GM19239 (cell line): ENCODE measurements at regions not wholly inside any gene's neighbourhood (a gene's known extent, or its start where the extent isn't known, plus 50 kb on each side); places are given as distances from the start of the nearest gene placed in this dataset.
"Not testable (repeated sequence)": the region's sequence is repeated elsewhere in the genome, so short reads cannot be mapped to it uniquely, and the experiment has no call there.

Experiments
- DNase-seq: peaks from one replicate; pipeline ENCODE4 v3.0.0; 2011; ENCODE audit warnings: low spot score; ENCODE audit not compliant: insufficient read length
- FAIRE-seq: peaks from 2 replicates; lab custom pipeline; 2011; peaks lifted over from hg19 to GRCh38; lab: Jason Lieb, UNC

- FAIRE-seq (no peak), DNase-seq (no peak)
These were observed 301.3 kb downstream of the TFAP2B start for GRCh38 chr6:51120016-51120415.

DNA sequence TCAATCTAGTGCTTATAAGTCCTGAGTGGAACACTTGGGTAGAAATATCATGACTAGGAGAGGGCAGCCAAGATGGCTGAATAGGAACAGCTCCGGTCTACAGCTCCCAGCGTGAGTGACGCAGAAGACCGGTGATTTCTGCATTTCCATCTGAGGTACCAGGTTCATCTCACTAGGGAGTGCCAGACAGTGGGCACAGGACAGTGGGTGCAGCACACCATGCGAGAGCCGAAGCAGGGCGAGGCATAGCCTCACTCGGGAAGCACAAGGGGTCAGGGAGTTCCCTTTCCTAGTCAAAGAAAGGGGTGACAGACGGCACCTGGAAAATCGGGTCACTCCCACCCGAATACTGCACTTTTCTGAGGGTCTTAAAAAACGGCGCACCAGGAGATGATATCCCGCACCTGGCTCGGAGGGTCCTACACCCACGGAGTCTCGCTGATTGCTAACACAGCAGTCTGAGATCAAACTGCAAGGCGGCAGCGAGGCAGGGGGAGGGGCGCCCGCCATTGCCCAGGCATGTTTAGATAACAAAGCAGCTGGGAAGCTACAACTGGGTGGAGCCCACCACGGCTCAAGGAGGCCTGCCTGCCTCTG, 302.8 kb downstream of the TFAP2B start:
- FAIRE-seq, DNase-seq: not testable (repeated sequence)

DNA sequence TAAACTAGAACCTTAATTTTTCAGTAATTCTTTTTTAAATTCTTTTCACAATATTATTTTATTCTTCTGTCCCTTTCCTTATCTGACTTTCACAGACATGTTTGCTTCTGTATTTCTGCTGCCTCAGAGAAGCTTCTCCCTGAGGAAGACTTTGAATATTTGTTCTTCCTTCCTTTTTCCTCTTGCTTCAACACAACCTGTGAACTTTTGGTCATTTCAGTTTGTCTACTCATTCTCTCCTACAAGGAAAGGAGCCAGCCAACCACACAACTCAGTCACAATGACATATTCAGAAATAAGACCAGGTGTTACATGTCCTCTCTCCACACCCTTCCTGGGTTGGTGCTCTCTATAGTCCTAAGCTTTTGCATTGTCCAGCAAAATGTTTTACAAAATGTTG, 310.4 kb downstream of the TFAP2B start:
- FAIRE-seq: no peak
- DNase-seq: no peak

DNA sequence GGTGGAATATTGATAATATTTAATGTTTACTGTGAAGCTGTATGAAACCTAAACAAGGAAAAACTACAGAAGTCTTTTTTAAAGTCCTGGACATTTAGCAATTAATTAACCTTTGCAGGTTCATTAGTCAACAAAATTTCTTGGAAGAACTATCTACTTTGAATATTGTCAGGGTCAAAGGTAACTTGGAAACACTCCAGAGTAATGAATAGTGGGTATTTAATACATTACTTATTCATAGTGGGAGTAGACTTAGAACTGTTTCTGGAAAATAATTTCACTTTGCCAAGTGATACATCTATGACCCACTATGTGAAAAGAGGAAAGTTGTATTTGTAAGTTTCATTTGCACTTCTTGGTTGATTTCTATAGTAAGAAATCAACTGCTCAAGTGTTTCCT, 319.1 kb downstream of the TFAP2B start:
- FAIRE-seq (no peak), DNase-seq (no peak)

DNA sequence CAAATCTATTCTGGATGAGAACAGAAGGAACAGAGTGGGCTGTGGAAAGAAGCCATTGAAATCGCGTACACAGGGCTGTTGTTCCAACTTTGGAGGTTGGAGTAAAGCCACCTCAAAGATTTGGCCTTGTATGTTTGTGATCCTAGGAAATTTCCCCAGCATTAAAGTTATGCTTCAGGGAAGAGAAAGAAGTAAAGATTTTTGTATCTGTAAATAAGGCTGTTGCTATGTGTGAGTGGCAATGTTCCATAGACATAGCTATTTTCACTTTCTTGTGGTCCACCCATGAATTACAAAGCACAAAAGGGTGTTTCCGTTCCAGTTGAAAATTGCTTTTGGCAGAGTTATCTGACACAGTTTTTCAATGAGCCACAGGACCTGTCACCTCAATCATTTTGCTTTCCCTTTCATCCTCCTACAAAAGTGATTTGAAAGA, 321.3 kb downstream of the TFAP2B start:
- DNase-seq: no peak
- no peak for FAIRE-seq

DNA sequence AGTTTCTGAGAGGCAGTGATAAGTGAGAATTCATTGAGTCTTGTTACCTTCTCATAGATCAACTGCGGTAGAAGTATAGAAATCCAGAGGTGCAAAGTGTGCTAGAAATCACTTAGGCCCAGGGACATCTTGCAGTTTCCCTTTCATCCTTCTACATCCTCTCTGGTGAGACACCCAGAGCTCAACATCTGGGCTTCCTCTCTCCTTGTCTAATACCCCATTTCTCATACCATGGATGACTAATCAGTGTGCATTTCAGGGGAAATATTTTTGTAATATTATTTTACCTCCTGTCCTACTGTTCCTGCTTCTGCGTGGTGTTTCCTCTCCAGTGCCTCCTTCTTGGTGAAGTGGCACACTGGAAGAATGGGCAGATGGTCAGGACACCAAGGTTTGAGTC, 322.4 kb downstream of the TFAP2B start:
- DNase-seq (no peak), FAIRE-seq (no peak)

DNA sequence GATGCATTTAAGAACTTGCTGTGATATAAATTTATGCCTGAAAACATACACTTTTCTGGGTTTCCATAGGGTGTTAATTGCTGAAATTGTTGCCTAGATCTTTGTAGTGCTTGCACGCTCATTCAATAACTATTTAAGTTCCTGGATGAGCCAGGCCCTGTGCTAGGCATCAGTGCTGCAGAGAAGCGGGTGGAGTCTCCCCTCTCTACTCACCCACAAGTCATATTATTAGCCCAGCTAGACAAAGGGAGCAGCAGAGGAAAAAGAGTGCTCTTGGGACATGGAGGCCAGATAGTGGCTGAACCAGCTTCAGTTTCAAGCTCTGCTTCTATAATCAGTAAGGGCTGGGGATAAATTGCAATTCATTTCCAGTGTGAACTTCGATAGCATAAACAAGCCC, 329.1 kb downstream of the TFAP2B start:
- DNase-seq (no peak), FAIRE-seq (no peak)

DNA sequence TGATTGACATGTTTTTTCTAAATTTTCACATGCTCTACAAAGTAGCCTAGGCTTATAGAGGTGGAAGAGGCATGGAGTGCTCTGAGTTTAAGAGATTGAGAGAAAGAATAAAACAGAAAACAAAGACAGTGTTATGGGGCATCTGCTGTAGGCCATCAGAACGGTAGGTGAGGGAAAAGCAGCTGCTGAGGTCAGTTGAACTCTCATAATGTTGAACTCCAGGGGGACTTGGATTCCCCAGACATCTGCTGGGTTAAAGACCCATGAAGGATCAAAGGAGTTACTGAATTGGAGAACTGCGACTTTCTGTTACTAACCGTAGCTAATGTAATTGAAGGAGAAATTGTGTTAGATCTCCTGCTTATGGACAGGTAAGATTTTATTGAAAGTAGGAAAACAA, 333.9 kb downstream of the TFAP2B start:
- FAIRE-seq: no peak
- no peak for DNase-seq

DNA sequence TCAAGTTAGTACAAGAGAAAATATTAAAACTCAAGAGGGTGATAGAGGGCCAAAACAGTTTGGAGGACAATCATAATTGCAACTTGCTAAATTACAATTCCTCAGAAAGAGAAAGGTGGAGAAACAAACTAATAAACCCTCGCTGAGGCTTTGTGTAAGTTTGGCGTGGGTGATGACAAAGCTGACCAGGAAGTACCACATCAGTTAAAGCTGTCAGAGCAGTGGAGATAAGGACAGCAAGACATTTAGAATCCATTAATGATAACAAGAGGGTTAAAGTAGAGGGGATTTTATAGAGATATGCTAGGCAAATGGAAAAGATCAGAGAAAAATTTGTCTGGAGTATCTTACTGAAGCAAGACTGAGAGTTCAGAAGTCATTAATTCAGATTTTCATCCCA, 334.4 kb downstream of the TFAP2B start:
- FAIRE-seq (no peak), DNase-seq (no peak)

DNA sequence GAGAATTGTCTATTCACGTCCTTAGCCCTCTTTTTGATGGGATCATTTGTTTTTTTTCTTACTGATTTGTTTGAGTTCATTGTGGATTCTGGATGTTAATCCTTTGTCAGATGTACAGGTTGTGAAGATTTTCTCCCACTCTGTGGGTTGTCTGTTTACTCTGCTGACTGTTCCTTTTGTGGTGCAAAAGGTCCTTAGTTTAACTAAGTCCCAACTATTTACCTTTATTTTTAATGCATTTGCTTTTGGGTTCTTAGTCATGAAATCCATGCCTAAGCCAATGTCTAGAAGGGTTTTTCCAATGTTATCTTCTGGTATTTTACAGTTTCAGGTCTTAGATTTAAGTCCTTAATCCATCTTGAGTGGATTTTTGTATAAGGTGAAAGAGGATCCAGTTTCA, 336.3 kb downstream of the TFAP2B start:
- DNase-seq, FAIRE-seq: not testable (repeated sequence)

DNA sequence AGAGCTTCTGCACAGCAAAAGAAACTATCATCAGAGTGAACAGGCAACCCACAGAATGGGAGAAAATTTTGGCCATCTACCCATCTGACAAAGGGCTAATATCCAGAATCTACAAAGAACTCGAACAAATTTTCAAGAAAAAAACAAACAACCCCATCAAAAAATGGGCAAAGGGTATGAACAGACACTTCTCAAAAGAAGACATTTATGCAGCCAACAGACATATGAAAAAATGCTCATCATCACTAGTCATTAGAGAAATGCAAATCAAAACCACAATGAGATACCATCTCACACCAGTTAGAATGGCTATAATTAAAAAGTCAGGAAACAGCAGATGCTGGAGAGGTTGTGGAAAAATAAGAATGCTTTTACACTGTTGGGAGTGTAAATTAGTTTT, 340.6 kb downstream of the TFAP2B start:
- FAIRE-seq: not testable (repeated sequence)

DNA sequence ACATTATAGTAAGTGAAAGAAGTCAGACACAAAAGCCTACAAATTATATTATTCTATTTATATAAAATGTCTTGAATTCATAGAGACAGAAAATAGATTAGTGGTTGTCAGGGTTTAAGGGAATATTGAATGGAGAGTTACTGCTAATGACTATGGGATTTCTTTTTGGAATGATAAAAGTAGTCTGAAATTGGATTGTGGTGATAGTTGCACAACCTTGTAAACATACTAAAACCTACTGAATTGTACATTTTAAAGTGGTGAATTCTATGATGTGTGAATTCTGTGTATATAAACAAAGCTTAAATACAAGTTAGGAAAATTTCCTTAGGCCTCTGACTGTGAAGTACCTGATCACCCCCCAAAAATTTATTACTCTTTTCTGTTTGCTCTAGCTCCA, 343.1 kb downstream of the TFAP2B start:
- no peak for FAIRE-seq
- DNase-seq: no peak

More for the DNA sequence above, 340.6 kb downstream of the TFAP2B start:
- DNase-seq: not testable (repeated sequence)

DNA sequence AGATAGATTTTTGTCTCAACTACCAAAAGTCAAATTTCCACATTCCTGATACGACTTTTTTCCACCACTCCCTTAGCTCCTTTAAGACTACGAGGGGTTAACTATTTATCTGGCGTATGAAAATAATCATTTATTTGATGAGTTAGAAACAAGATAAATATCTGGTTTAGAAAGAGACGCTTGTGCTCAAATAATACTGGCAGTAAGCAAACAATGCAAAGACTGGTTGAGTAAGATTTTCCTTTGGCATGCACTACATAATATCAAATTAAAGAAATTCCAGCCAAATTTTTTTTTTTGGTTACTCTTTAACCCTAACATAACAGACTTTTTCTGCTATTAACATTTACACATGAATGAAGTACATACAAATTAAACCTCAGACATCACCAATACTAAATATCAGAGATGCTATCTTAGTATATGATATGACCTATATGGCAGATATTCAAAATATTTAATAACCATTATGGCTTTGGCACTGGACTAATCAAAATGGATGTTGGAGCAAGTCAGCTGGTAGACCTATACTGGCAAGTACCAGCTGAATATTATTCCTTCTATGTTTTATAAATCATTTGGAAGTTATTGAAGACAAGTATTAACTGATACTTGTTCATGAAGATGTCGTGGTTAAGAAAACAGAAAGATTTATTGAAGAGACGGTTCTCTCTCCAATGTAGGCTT, 345.3 kb downstream of the TFAP2B start:
- FAIRE-seq (no peak), DNase-seq (no peak)

DNA sequence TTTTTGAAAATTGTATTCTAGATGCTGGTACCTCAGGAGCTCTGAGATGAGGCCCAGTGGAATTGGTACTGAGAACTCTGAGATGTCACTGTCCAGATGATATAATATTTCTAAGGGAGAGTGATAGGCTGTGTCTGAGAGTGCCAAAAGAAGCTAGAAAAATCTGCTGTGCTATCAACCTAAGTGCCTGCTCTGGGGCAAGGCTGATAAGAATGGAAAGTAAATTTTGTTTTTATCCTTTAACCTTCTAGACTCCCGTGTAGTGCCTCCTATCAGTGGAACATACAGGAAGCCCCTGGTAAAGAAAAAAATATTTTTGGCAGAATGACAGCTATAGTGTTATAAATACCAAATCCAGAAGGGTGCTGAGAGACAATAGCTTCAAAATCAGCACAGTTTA, 348.2 kb downstream of the TFAP2B start:
- no peak for FAIRE-seq
- no peak for DNase-seq

DNA sequence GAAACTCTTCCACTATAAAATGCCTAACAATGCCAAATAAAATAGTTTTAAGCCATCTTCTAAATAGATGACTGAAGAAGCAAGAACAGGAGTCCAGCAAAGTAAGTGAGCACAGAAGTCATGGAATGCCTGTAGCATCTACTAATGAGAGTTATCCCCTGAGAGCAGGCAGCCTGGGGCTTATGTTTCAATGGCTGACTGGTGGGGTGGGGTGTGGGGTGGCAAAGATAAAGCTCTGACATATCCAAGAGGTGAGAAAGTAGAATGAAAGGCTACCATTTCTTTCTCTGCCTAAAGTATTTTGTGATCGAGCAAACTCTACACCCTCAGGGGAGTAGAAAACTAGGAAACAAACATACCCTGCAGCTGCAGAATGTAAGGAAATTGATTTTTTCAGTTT, 348.8 kb downstream of the TFAP2B start:
- DNase-seq (no peak), FAIRE-seq (no peak)

GRCh38 chr6:51182827-51183226, 364.2 kb downstream of the TFAP2B start:
- FAIRE-seq (no peak), DNase-seq (no peak)

DNA sequence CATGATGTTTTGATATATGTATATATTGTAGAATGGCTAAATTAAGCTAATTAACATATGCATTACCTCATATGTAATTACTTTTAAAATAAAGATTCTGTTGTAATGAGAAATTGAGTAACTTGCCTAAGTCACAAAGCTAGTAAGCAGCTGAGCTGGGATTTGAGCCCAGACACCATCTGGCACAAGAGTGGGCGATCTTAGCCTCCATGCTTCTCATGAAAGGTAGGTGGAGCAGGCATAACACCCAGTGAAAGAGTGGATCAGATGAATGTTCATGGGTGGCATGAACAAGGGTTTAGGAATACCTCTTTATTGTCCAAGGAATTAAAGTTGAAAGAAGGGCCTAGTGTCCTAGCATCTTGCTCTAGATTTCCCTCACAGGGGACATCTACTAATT, 365.4 kb downstream of the TFAP2B start:
- FAIRE-seq: no peak
- no peak for DNase-seq

GRCh38 chr6:51193163-51193562, 374.5 kb downstream of the TFAP2B start:
- not testable (repeated sequence) for FAIRE-seq, DNase-seq

DNA sequence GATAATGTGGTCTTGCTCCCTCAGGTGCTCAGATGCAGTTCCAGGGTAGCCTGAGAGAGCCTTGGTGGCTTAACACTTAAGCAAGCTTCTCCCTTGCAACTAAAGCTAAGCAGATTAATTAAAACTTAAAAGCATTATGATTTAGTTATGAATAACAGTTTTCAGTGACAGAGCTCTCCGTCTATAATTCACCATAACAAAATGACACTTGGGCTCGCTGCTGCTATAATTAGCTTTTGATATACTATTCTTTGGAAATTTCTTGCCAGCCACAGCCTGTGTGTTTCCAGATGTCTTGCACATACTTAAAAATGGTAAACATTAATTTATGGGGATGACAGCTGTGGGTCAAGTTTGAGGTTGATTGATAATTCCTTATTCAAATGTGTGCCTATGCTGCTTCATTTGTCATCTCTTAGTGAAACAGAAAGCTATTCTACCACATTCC, 380.5 kb downstream of the TFAP2B start:
- FAIRE-seq (no peak), DNase-seq (no peak)

GRCh38 chr6:51199733-51200260, 381.1 kb downstream of the TFAP2B start:
- FAIRE-seq: no peak
- no peak for DNase-seq

- no peak for FAIRE-seq
- no peak for DNase-seq
These were observed 382.0 kb downstream of the TFAP2B start for GRCh38 chr6:51200676-51201075.

DNA sequence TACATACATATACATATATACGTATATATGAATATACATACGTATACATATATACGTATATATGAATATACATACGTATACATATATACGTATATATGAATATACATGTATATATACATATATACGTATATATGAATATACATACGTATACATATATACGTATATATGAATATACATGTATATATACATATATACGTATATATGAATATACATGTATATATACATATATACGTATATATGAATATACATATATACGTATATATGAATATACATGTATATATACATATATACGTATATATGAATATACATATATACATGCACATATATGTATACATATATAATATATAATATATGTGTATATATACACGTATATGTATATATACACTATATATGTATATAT, 384.0 kb downstream of the TFAP2B start:
- not testable (repeated sequence) for DNase-seq

More for the DNA sequence above, 384.0 kb downstream of the TFAP2B start:
- not testable (repeated sequence) for FAIRE-seq
